ENCODE measurements at regions not wholly inside any gene's neighbourhood (a gene's known extent, or its start where the extent isn't known, plus 50 kb on each side); places are given as distances from the start of the nearest gene placed in this dataset.

DNA sequence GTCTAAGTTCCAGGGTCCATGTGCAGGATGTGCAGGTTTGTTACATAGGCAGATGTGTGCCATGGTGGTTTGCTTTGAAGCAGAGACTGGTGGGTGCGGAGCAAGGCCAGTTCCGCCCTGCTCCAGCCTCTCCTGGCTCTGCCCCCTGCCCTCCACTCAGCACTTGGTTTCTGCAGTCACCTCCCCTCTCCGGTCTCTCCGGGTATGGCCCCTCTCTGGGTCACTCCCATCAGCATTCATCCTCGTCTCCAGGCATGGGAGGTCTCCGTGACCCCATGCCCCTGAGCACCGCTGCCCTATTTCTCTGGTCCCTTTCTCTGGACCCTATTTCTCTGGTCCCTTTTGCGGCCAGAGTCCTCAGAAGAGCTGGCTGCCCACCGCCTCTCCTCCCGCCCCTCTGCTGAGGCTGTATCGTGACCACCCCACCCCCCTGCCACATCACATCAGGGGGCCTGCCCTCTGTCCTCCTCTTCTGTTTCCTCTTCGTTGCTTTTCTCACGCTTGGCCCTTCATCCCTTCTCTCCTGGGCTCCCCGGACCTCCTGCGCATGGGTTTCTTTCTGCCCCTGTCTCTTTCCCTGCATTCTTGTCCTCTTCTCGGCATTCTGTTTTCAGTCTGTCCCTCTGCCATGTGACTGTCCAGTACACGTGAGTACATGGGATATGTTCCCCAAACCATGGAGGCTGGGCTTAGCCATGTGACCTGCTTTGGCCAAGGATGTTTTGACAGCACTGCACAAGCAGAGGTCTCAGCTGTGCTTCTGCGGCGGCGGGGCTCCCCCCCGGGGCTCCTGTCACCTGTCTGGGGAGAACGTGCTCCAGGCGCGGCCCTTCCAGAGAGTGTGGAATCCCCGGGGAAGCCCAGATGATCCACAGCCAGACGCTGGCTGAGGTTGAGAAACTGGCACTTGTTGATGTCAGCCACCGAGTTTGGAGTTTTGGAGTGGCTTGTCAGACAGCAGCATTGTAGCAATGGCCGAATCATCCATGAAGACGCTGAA lies 54.4 kb upstream of the C1orf174 start:
- DNase-seq (ENCODE audit: insufficient read length, low spot score, missing footprints) = no peak
- Histone ChIP-seq H3K4me1 (ENCODE audit: insufficient read depth, low read length) (no peaks in the 10 kb centered on the region), H3K9me3 (ENCODE audit: low read depth, low read length) (no peaks in the 10 kb centered on the region)

DNA sequence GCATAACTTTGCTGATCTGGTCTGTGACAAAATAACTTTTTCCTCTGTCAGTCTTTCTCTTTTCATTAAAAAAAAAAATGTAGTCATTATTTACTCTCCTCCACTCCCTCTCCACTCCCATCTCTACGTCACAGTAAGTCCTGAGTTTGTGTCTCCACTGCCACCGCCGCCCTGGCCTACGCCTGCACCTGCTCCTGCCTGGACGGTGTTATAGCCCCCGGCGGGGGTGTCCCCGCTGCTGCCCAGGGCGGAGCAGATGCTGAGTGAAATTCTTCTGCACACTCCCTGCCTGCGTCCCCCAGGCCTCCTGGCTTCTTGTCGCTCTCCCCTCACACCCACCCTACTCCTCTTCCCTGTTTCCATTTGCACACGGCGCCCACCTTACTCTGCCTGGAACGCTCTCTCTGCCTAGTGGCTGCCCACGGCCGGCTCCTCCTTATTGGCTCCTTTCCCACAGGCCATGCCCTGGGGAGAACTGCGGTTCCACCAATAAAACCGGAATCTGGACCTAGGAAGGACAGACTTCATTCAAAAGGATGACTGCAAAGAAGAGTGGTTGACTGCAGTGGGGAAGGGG lies 55.2 kb upstream of the C1orf174 start:
- Histone ChIP-seq H3K27me3 (ENCODE audit: insufficient read depth, low read length) (no peaks in the 10 kb centered on the region), H3K79me2 (ENCODE audit: insufficient read depth, low read length) (no peaks in the 10 kb centered on the region), H3K36me3 (ENCODE audit: insufficient read depth, low read length) (no peaks in the 10 kb centered on the region), H3K4me1 (ENCODE audit: insufficient read depth, low read length) (no peaks in the 10 kb centered on the region), H3K9me3 (ENCODE audit: low read depth, low read length) (no peaks in the 10 kb centered on the region), H2AFZ (ENCODE audit: low read length) (no peak overlapping the region), H3K27ac (ENCODE audit: low read depth, low read length) (no peak overlapping the region), H3K4me2 (ENCODE audit: insufficient read depth, low read length) (no peak overlapping the region), H4K20me1 (ENCODE audit: insufficient read depth, low read length) (no peaks in the 10 kb centered on the region), H3K4me3 (ENCODE audit: insufficient read depth, low read length) (no peak overlapping the region)
- DNase-seq (ENCODE audit: insufficient read length, low spot score, missing footprints) = no peak
- TF ChIP-seq, protein P1, sequence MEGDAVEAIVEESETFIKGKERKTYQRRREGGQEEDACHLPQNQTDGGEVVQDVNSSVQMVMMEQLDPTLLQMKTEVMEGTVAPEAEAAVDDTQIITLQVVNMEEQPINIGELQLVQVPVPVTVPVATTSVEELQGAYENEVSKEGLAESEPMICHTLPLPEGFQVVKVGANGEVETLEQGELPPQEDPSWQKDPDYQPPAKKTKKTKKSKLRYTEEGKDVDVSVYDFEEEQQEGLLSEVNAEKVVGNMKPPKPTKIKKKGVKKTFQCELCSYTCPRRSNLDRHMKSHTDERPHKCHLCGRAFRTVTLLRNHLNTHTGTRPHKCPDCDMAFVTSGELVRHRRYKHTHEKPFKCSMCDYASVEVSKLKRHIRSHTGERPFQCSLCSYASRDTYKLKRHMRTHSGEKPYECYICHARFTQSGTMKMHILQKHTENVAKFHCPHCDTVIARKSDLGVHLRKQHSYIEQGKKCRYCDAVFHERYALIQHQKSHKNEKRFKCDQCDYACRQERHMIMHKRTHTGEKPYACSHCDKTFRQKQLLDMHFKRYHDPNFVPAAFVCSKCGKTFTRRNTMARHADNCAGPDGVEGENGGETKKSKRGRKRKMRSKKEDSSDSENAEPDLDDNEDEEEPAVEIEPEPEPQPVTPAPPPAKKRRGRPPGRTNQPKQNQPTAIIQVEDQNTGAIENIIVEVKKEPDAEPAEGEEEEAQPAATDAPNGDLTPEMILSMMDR (IDR thresholded peaks at IDR 0.05; ENCODE audit: extremely low read depth, low read depth, low read length) = no peak

More for the DNA sequence above, 54.4 kb upstream of the C1orf174 start:
- H3K27me3 ChIP-seq (ENCODE audit: insufficient read depth, low read length) = no peaks in the 10 kb centered on the region
- H3K27ac ChIP-seq (ENCODE audit: low read depth, low read length) = no peak overlapping the region
- H3K36me3 ChIP-seq (ENCODE audit: insufficient read depth, low read length) = no peaks in the 10 kb centered on the region
- no peaks in the 10 kb centered on the region for H3K79me2 ChIP-seq (ENCODE audit: insufficient read depth, low read length)
- H2AFZ ChIP-seq (ENCODE audit: low read length) = no peak overlapping the region
- TF ChIP-seq, protein P1 (IDR thresholded peaks at IDR 0.05; ENCODE audit: extremely low read depth, low read depth, low read length) = no peak
- H3K4me3 ChIP-seq (ENCODE audit: insufficient read depth, low read length) = no peak overlapping the region
- H4K20me1 ChIP-seq (ENCODE audit: insufficient read depth, low read length) = no peaks in the 10 kb centered on the region
- H3K4me2 ChIP-seq (ENCODE audit: insufficient read depth, low read length) = no peak overlapping the region

DNA sequence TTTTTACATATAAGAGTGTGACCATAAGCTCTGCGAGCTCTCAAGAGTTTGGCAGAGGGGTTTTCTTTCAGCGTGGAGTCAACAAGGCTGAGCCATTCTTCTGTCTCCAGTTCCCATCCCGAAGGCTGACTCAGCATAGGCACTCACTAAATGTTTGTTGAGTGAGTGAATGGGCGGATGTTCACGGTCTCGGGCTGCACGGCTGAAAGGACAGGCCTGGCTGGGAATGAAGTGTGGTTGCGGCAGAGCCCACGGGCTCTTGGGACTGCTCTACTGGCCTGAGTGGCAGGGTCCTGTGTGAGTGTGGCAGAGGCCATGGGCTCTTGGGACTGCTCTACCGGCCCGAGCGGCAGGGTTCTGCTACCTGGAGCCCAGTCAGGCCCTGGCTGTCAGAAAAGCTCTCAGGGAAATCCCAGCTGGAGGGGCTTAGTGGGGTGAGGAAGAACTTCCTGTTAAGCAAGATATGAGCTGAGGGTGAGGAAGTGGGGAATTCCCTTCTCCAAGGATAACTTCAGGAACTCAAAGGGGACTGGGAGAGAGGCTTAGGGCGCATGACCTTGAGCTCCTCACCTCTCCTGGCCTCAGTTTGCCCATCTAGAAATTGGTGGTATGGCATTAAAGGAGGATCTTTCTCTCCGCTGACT lies 56.6 kb upstream of the C1orf174 start:
- no peak for DNase-seq (ENCODE audit: insufficient read length, low spot score, missing footprints)
- no peaks in the 10 kb centered on the region for H3K79me2 ChIP-seq (ENCODE audit: insufficient read depth, low read length)
- H3K36me3 ChIP-seq (ENCODE audit: insufficient read depth, low read length) = no peaks in the 10 kb centered on the region
- H4K20me1 ChIP-seq (ENCODE audit: insufficient read depth, low read length) = no peaks in the 10 kb centered on the region
- H3K4me3 ChIP-seq (ENCODE audit: insufficient read depth, low read length) = no peak overlapping the region
- no peaks in the 10 kb centered on the region for H3K4me1 ChIP-seq (ENCODE audit: insufficient read depth, low read length)
- H3K4me2 ChIP-seq (ENCODE audit: insufficient read depth, low read length) = no peak overlapping the region
- H2AFZ ChIP-seq (ENCODE audit: low read length) = no peak overlapping the region
- H3K27ac ChIP-seq (ENCODE audit: low read depth, low read length) = no peak overlapping the region
- no peaks in the 10 kb centered on the region for H3K27me3 ChIP-seq (ENCODE audit: insufficient read depth, low read length)
- TF ChIP-seq, protein P1 (IDR thresholded peaks at IDR 0.05; ENCODE audit: extremely low read depth, low read depth, low read length) = no peak
- no peaks in the 10 kb centered on the region for H3K9me3 ChIP-seq (ENCODE audit: low read depth, low read length)

DNA sequence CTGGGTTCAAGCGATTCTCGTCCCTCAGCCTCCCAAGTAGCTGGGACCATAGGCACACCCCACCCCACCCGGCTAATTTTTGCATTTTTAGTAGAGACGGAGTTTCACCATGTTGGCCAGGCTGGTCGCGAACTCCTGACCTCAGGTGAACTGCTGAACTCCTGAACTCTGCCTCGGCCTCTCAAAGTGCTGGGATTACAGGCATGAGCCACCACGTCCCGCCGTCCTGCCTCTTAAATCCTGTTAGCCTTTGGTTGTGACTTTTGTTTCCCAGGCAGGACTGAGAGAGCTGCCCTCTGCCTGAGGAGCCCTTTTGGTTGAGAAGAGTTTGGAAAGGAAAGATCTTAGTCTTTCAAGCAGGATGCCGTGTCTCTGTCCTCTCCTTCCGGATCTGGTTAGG lies 59.3 kb upstream of the C1orf174 start:
- Histone ChIP-seq H3K27ac (ENCODE audit: low read depth, low read length) (no peak overlapping the region), H3K4me3 (ENCODE audit: insufficient read depth, low read length) (no peak overlapping the region), H3K9me3 (ENCODE audit: low read depth, low read length) (no peaks in the 10 kb centered on the region), H2AFZ (ENCODE audit: low read length) (no peak overlapping the region), H3K4me2 (ENCODE audit: insufficient read depth, low read length) (no peak overlapping the region), H3K27me3 (ENCODE audit: insufficient read depth, low read length) (no peaks in the 10 kb centered on the region), H3K4me1 (ENCODE audit: insufficient read depth, low read length) (no peaks in the 10 kb centered on the region), H4K20me1 (ENCODE audit: insufficient read depth, low read length) (no peaks in the 10 kb centered on the region), H3K79me2 (ENCODE audit: insufficient read depth, low read length) (no peaks in the 10 kb centered on the region), H3K36me3 (ENCODE audit: insufficient read depth, low read length) (no peaks in the 10 kb centered on the region)
- no peak for DNase-seq (ENCODE audit: insufficient read length, low spot score, missing footprints)
- TF ChIP-seq, protein P1 (IDR thresholded peaks at IDR 0.05; ENCODE audit: extremely low read depth, low read depth, low read length) = no peak

All from osteoblast (primary cell).